Coronary artery (tissue), 2 donors: ENCODE measurements at regions not wholly inside any gene's neighbourhood (a gene's known extent, or its start where the extent isn't known, plus 50 kb on each side); places are given as distances from the start of the nearest gene placed in this dataset.

ENCODE experiments used
- DNase-seq: peaks from one replicate; pipeline ENCODE4 v3.0.0-alpha.2; 2017; ENCODE audit warnings: low spot score
- H3K27ac ChIP-seq, 2 donors: fragments of 200-600 bp; sonication (generic); one replicate each; pipeline ENCODE4 v1.5.1; 2016 to 2019
- H3K4me3 ChIP-seq: fragments of 200-600 bp; sonication (generic); 2 replicates; pipeline ENCODE4 v1.5.1; 2016; ENCODE audit warnings: mild to moderate bottlenecking, moderate library complexity
- CTCF ChIP-seq: fragments of 200-600 bp; sonication (generic); IDR thresholded peaks from one replicate; pipeline ENCODE4 v1.5.1; 2019; ENCODE audit warnings: antibody characterized with exemption

GRCh38 chr1:187794561-187794960 is 965.8 kb downstream of the PLA2G4A start:
- Histone ChIP-seq H3K4me3 (no peak overlapping the region), H3K27ac (no peak overlapping the region)
- no peak for DNase-seq
- TF ChIP-seq CTCF, result no peak

GRCh38 chr1:187809549-187809948 is 980.8 kb downstream of the PLA2G4A start:
- Histone ChIP-seq H3K4me3 (no peak overlapping the region), H3K27ac (no peak overlapping the region)
- no peak for DNase-seq
- TF ChIP-seq CTCF, result no peak

- no peak overlapping the region for H3K27ac ChIP-seq
- DNase-seq, result no peak
- H3K4me3 ChIP-seq, result no peak overlapping the region
- no peak for TF ChIP-seq CTCF
Observed at GRCh38 chr1:187816646-187817045, 987.9 kb downstream of the PLA2G4A start.

GRCh38 chr1:187817782-187818181 is 989.0 kb downstream of the PLA2G4A start:
- no peak for TF ChIP-seq CTCF
- H3K4me3 ChIP-seq, result no peak overlapping the region
- no peak overlapping the region for H3K27ac ChIP-seq
- DNase-seq, result no peak

GRCh38 chr1:187819086-187819485 is 990.3 kb downstream of the PLA2G4A start:
- TF ChIP-seq CTCF, result no peak
- Histone ChIP-seq H3K4me3 (no peak overlapping the region), H3K27ac (no peak overlapping the region)
- no peak for DNase-seq

- Histone ChIP-seq H3K4me3 (no peak overlapping the region), H3K27ac (no peak overlapping the region)
- TF ChIP-seq CTCF, result no peak
- no peak for DNase-seq
Observed at GRCh38 chr1:187836557-187836956, 1007.8 kb downstream of the PLA2G4A start.

GRCh38 chr1:187837787-187838186 is 1009.0 kb downstream of the PLA2G4A start:
- DNase-seq, result no peak
- TF ChIP-seq CTCF, result no peak

More at GRCh38 chr1:187837787-187838186, 1009.0 kb downstream of the PLA2G4A start:
- Histone ChIP-seq H3K4me3 (no peak overlapping the region), H3K27ac (no peak overlapping the region)
